K562 (cell line): ENCODE measurements at regions not wholly inside any gene's neighbourhood (a gene's known extent, or its start where the extent isn't known, plus 50 kb on each side); places are given as distances from the start of the nearest gene placed in this dataset.

Experiments used
- HNRNPK ChIP-seq: fragments of 200-400 bp; formaldehyde crosslinking; IDR thresholded peaks from one replicate; pipeline ENCODE4 v1.6.1; 2018; ENCODE audit warnings: mild to moderate bottlenecking, low read depth, low read length; ENCODE audit not compliant: poor library complexity, severe bottlenecking
- MBD2 ChIP-seq: sonication (generic); IDR thresholded peaks from 2 replicates; pipeline ENCODE4 v1.6.1; 2016; ENCODE audit warnings: low read depth, borderline replicate concordance
- MECOM ChIP-seq: fragments of 250-450 bp; sonication (Bioruptor Pico); IDR thresholded peaks from 2 replicates; pipeline ENCODE4 v1.8.0; 2022; ENCODE audit warnings: inconsistent platforms
- MGA ChIP-seq: fragments of 450-650 bp; IDR thresholded peaks from 2 replicates; pipeline ENCODE4 v1.6.1; 2016; ENCODE audit warnings: mild to moderate bottlenecking, moderate library complexity
- NFIC ChIP-seq: fragments of 450-650 bp; IDR thresholded peaks from 2 replicates; pipeline ENCODE4 v1.6.1; 2017; ENCODE audit warnings: mild to moderate bottlenecking, inconsistent platforms
- RBM15 ChIP-seq: fragments of 200-400 bp; formaldehyde crosslinking; IDR thresholded peaks from 2 replicates; pipeline ENCODE4 v1.6.1; 2018; ENCODE audit warnings: mild to moderate bottlenecking, low read length, moderate library complexity; ENCODE audit not compliant: insufficient read depth
- SOX6 ChIP-seq: fragments of 450-650 bp; IDR thresholded peaks from 2 replicates; pipeline ENCODE4 v1.6.1; 2014; ENCODE audit warnings: mild to moderate bottlenecking
- ZNF232 ChIP-seq: sonication (generic); formaldehyde crosslinking; IDR thresholded peaks from 2 replicates; pipeline ENCODE4 v1.8.0; 2022; ENCODE audit warnings: mild to moderate bottlenecking, missing genetic modification reagents
- ZNF316 ChIP-seq: fragments of 450-650 bp; IDR thresholded peaks from 2 replicates; pipeline ENCODE4 v1.6.1; 2016
- ZNF384 ChIP-seq: IDR thresholded peaks from 2 replicates; pipeline ENCODE4 v1.6.1; 2012; ENCODE audit warnings: low read depth, low read length, improper control_type of control experiment
- ZNF592 ChIP-seq: fragments of 450-650 bp; IDR thresholded peaks from 2 replicates; pipeline ENCODE4 v1.6.1; 2017; ENCODE audit warnings: antibody characterized with exemption, mild to moderate bottlenecking

GRCh38 chr12:116382686-116383530 is 105.4 kb upstream of the MED13L start (continued):
- TF ChIP-seq MGA (peak; percentile 46; the same call in 1 of the 2 replicates), ZNF316 (no peak), RBM15 (no peak), ZNF384 (no peak), MECOM (CRISPR knock-in tag) (0 out of 2 replicates have a peak, but pooled peaks have one; percentile 36), SOX6 (no peak), NFIC (no peak), MBD2 (no peak), ZNF232 (no peak), HNRNPK (no peak), ZNF592 (peak; percentile 59; the same call in 1 of the 2 replicates)
